H1 (cell line): ENCODE measurements at regions not wholly inside any gene's neighbourhood (a gene's known extent, or its start where the extent isn't known, plus 50 kb on each side); places are given as distances from the start of the nearest gene placed in this dataset.

Experiments used
- BRCA1 ChIP-seq: IDR thresholded peaks from 2 replicates; pipeline ENCODE4 v1.6.1; 2012; ENCODE audit warnings: low read depth, low read length, improper control_type of control experiment
- NANOG ChIP-seq: IDR thresholded peaks from 2 replicates; pipeline ENCODE4 v1.6.1; 2011; ENCODE audit warnings: low read length, low read depth, mild to moderate bottlenecking, inconsistent platforms; ENCODE audit not compliant: insufficient read depth, poor library complexity, severe bottlenecking
- POLR2AphosphoS5 ChIP-seq: IDR thresholded peaks from 2 replicates; pipeline ENCODE4 v1.6.1; 2011; ENCODE audit warnings: low read depth, low read length
- SAP30 ChIP-seq: fragments of 300-600 bp; sonication (generic); IDR thresholded peaks from 2 replicates; pipeline ENCODE4 v1.7.1; 2012; ENCODE audit warnings: low read length, moderate library complexity, mild to moderate bottlenecking, inconsistent platforms; ENCODE audit not compliant: insufficient read depth, insufficient replicate concordance
- SRF ChIP-seq: IDR thresholded peaks from 2 replicates; pipeline ENCODE4 v1.6.1; 2011; ENCODE audit warnings: mild to moderate bottlenecking, low read depth, low read length, moderate library complexity
- TBP ChIP-seq: IDR thresholded peaks from 2 replicates; pipeline ENCODE4 v1.6.1; 2011; ENCODE audit warnings: low read depth, low read length, improper control_type of control experiment
- TEAD4 ChIP-seq: IDR thresholded peaks from 2 replicates; pipeline ENCODE4 v1.6.1; 2012; ENCODE audit warnings: low read depth, low read length, inconsistent platforms, mixed read lengths

DNA sequence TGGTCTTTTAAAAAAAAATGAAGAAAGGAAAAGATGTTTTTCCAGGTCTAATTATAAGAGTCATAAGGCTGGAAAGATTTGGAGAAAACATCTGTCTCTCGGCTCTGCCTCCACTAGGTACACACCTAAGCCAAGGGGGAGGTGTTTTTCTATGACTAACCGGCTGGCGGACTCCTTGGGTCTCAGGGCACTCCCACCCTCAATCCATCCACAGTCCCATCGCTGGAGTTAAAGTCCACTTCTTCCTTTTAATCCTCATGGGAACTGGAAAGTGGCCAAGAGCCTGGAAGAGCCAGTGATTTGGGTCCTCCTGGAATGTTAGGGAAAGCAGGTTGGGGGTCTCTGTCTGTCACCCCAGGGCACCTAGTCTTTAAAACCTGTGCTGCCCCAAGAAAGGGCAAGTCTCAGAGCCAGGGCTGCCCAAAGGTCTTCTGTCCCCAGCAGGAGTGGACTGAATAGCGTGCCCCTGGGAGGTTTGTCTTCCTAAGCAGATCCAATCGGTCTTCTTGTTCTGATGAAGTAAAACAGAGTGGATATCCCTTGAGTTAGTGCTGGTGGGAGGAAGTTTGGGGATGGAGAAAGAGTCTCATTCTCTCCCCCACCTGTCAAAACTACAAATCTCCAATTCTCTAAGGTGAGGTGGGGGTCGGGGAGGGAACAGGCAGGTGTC is 66.4 kb downstream of the MCFD2 start (continued):
- TF ChIP-seq TBP (no peak), SAP30 (no peak), POLR2AphosphoS5 (no peak), BRCA1 (no peak), NANOG (no peak), SRF (no peak), TEAD4 (no peak)
